DMS114 treated with DMSO at 0.1 percent for 48 hours (cell line): ENCODE measurements at regions not wholly inside any gene's neighbourhood (a gene's known extent, or its start where the extent isn't known, plus 50 kb on each side); places are given as distances from the start of the nearest gene placed in this dataset.
A peak's percentile ranks its signal among the peaks of the same experiment; 100 is the strongest.
"Not testable (repeated sequence)": the region's sequence is repeated elsewhere in the genome, so short reads cannot be mapped to it uniquely, and the experiment has no call there.

Experiments
- DNase-seq: peaks from one replicate; lab custom pipeline; 2025; ENCODE audit not compliant: unreplicated experiment; lab: John Stamatoyannopoulos, UW

GRCh38 chr7:109695419-109695818 is 1125.7 kb downstream of the DNAJB9 start:
- DNase-seq: no peak

GRCh38 chr7:109696723-109697122 is 1127.0 kb downstream of the DNAJB9 start:
- DNase-seq: no peak

GRCh38 chr7:109699661-109700060 is 1130.0 kb downstream of the DNAJB9 start:
- no peak for DNase-seq

GRCh38 chr7:109713366-109713765 is 1143.7 kb downstream of the DNAJB9 start:
- no peak for DNase-seq

- DNase-seq: not testable (repeated sequence)
Observed at GRCh38 chr7:109719359-109719758, 1149.7 kb downstream of the DNAJB9 start.

- no peak for DNase-seq
Observed at GRCh38 chr7:109734601-109735000, 1164.9 kb downstream of the DNAJB9 start.

- no peak for DNase-seq
Observed at GRCh38 chr7:109735881-109736280, 1166.2 kb downstream of the DNAJB9 start.

GRCh38 chr7:109745677-109746410 is 1176.2 kb downstream of the DNAJB9 start:
- no peak for DNase-seq

GRCh38 chr7:109751241-109751640 is 1181.6 kb downstream of the DNAJB9 start:
- no peak for DNase-seq

GRCh38 chr7:109752068-109752467 is 1182.4 kb downstream of the DNAJB9 start:
- DNase-seq: no peak

GRCh38 chr7:109757713-109758112 is 1188.0 kb downstream of the DNAJB9 start:
- no peak for DNase-seq

- DNase-seq: no peak
Observed at GRCh38 chr7:109763611-109764010, 1193.9 kb downstream of the DNAJB9 start.

- DNase-seq: no peak
Observed at GRCh38 chr7:109772161-109772560, 1202.5 kb downstream of the DNAJB9 start.

- no peak for DNase-seq
Observed at GRCh38 chr7:109782806-109783205, 1213.1 kb downstream of the DNAJB9 start.

GRCh38 chr7:109806548-109806947 is 1236.9 kb downstream of the DNAJB9 start:
- no peak for DNase-seq

GRCh38 chr7:109821156-109821555 is 1251.5 kb downstream of the DNAJB9 start:
- DNase-seq: no peak

- no peak for DNase-seq
Observed at GRCh38 chr7:109834851-109835250, 1256.1 kb upstream of the LRRN3 start.

- no peak for DNase-seq
Observed at GRCh38 chr7:109835577-109835976, 1255.3 kb upstream of the LRRN3 start.

- no peak for DNase-seq
Observed at GRCh38 chr7:109836016-109836415, 1254.9 kb upstream of the LRRN3 start.

GRCh38 chr7:109842386-109842785 is 1248.5 kb upstream of the LRRN3 start:
- DNase-seq: no peak

- DNase-seq: peak; percentile 2
Observed at GRCh38 chr7:109844362-109844761, 1246.6 kb upstream of the LRRN3 start.

GRCh38 chr7:109864230-109864629 is 1226.7 kb upstream of the LRRN3 start:
- no peak for DNase-seq

GRCh38 chr7:109868215-109868860 is 1222.6 kb upstream of the LRRN3 start:
- DNase-seq: no peak
